SU-DHL-6 (cell line): ENCODE measurements at regions not wholly inside any gene's neighbourhood (a gene's known extent, or its start where the extent isn't known, plus 50 kb on each side); places are given as distances from the start of the nearest gene placed in this dataset.

Source experiments
- H2AFZ ChIP-seq: fragments of 200-600 bp; sonication (generic); 2 replicates; pipeline ENCODE4 v1.6.1; 2014; ENCODE audit warnings: low read depth, mild to moderate bottlenecking, moderate library complexity, mixed read lengths, antibody characterized with exemption, low read length; ENCODE audit not compliant: severe bottlenecking
- H3F3A ChIP-seq: fragments of 200-600 bp; shearing (Covaris generic); 2 replicates; pipeline ENCODE4 v1.6.0; 2016; ENCODE audit warnings: antibody characterized with exemption, mild to moderate bottlenecking; ENCODE audit not compliant: insufficient read depth
- H3K27ac ChIP-seq: fragments of 200-600 bp; sonication (generic); 2 replicates; pipeline ENCODE4 v1.5.1; 2016; ENCODE audit warnings: low read depth, mild to moderate bottlenecking, low read length, moderate library complexity, mixed read lengths
- H3K27me3 ChIP-seq: fragments of 200-600 bp; sonication (generic), shearing (Covaris generic); 2 replicates; pipeline ENCODE4 v1.6.0; 2014; ENCODE audit warnings: mild to moderate bottlenecking, low read length
- H3K36me3 ChIP-seq: fragments of 200-600 bp; sonication (generic); 2 replicates; pipeline ENCODE4 v1.6.1; 2014; ENCODE audit warnings: mild to moderate bottlenecking, low read length, mixed read lengths
- H3K4me2 ChIP-seq: fragments of 300-600, 200-600 bp; shearing (Covaris generic), sonication (generic); 2 replicates; pipeline ENCODE4 v1.6.0; 2014; ENCODE audit warnings: low read length, low read depth, mild to moderate bottlenecking; ENCODE audit not compliant: poor library complexity, severe bottlenecking
- H3K4me3 ChIP-seq: fragments of 200-600 bp; sonication (generic); 2 replicates; pipeline ENCODE4 v1.5.1; 2014; ENCODE audit warnings: antibody characterized with exemption, low read length, mild to moderate bottlenecking, mixed read lengths; ENCODE audit not compliant: insufficient read depth, poor library complexity, severe bottlenecking
- H3K79me2 ChIP-seq: fragments of 200-600 bp; sonication (generic); 2 replicates; pipeline ENCODE4 v1.6.1; 2014; ENCODE audit warnings: mild to moderate bottlenecking, low read length, moderate library complexity; ENCODE audit not compliant: insufficient read depth
- H3K9ac ChIP-seq: fragments of 200-600 bp; sonication (generic); 2 replicates; pipeline ENCODE4 v1.7.0; 2014; ENCODE audit warnings: mild to moderate bottlenecking, low read length
- H3K9me2 ChIP-seq: fragments of 200-600 bp; sonication (generic); replicated peaks from 2 replicates; pipeline ENCODE4 v1.6.1; 2014; ENCODE audit warnings: low read length; ENCODE audit not compliant: insufficient read depth
- H3K9me3 ChIP-seq: fragments of 200-600 bp; sonication (generic); 2 replicates; pipeline ENCODE4 v1.6.1; 2014; ENCODE audit warnings: low read length, mixed read lengths; ENCODE audit not compliant: insufficient read depth
- H4K20me1 ChIP-seq: fragments of 200-600 bp; sonication (generic); 2 replicates; pipeline ENCODE4 v1.6.1; 2014; ENCODE audit warnings: low read depth, mild to moderate bottlenecking, antibody characterized with exemption, low read length, moderate library complexity, mixed read lengths
- EZH2phosphoT487 ChIP-seq: fragments of 200-600 bp; sonication (generic), shearing (Covaris generic); conservative IDR thresholded peaks from 2 replicates; pipeline ENCODE4 v1.6.1; 2018; ENCODE audit warnings: mild to moderate bottlenecking, antibody characterized with exemption, low read length, moderate library complexity, mixed read lengths
- TF ChIP-seq, protein P1 (sequence below): fragments of 200-600 bp; sonication (generic); IDR thresholded peaks from one replicate; pipeline ENCODE4 v1.5.1; 2017; ENCODE audit warnings: antibody characterized with exemption, mild to moderate bottlenecking, low read length, moderate library complexity; ENCODE audit not compliant: insufficient read depth, poor library complexity, severe bottlenecking

DNA sequence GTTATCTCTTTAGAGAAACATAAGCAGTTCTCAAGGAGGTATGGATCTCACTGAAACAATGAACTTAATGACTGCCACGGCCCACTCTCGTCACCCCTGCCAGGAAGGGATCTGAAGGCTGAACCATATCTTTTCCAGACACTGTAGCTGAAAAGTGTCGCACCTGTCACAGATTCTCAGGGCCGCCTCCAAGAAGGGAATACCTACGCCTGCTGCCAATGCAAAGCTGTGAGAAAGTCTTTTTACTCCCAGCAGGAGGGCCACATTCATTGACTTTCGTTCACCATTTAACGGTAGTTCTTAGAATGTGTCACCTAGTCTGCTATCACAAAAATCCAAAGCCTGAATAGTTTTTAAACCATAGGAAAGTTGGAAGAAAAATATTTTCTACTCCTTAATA is 66.7 kb upstream of the SH3BP4 start:
- no peak overlapping the region for H2AFZ ChIP-seq
- H3K4me3 ChIP-seq = no peak overlapping the region
- no peaks in the 10 kb centered on the region for H3K9me3 ChIP-seq
- H3K79me2 ChIP-seq = no peaks in the 10 kb centered on the region
- no peaks in the 10 kb centered on the region for H3K27me3 ChIP-seq
- H3K27ac ChIP-seq = no peak overlapping the region
- no peak overlapping the region for H3K4me2 ChIP-seq
- no peaks in the 10 kb centered on the region for H4K20me1 ChIP-seq
- no peak overlapping the region for H3K9ac ChIP-seq
- no peaks in the 10 kb centered on the region for H3K9me2 ChIP-seq
- no peaks in the 10 kb centered on the region for H3K36me3 ChIP-seq
- TF ChIP-seq, protein P1, sequence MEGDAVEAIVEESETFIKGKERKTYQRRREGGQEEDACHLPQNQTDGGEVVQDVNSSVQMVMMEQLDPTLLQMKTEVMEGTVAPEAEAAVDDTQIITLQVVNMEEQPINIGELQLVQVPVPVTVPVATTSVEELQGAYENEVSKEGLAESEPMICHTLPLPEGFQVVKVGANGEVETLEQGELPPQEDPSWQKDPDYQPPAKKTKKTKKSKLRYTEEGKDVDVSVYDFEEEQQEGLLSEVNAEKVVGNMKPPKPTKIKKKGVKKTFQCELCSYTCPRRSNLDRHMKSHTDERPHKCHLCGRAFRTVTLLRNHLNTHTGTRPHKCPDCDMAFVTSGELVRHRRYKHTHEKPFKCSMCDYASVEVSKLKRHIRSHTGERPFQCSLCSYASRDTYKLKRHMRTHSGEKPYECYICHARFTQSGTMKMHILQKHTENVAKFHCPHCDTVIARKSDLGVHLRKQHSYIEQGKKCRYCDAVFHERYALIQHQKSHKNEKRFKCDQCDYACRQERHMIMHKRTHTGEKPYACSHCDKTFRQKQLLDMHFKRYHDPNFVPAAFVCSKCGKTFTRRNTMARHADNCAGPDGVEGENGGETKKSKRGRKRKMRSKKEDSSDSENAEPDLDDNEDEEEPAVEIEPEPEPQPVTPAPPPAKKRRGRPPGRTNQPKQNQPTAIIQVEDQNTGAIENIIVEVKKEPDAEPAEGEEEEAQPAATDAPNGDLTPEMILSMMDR = no peak
- no peak for TF ChIP-seq EZH2phosphoT487
- no peaks in the 10 kb centered on the region for H3F3A ChIP-seq

DNA sequence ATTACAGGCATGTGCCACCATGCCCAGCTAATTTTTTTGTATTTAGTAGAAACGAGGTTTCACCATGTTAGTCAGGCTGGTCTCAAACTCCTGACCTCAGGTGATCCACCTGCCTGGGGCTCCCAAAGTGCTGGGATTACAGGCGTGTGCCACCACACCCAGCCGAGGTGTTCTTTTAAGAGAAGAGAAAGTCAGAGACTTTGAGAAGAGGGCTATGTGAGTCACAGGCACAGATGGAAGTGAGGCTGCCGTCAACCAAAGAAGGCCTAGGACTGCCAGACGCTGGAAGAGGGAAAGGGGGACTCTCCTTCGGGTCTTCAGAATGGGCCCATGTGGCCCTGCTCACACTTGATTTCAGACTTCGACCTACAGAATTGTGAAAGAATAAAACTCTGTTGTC is 67.2 kb upstream of the SH3BP4 start:
- Histone ChIP-seq H3K4me3 (no peak overlapping the region), H3K9me2 (no peaks in the 10 kb centered on the region), H3K79me2 (no peaks in the 10 kb centered on the region), H3K27ac (no peak overlapping the region), H3K9ac (no peak overlapping the region), H3K9me3 (no peaks in the 10 kb centered on the region), H3K27me3 (no peaks in the 10 kb centered on the region), H3K36me3 (no peaks in the 10 kb centered on the region), H3K4me2 (no peak overlapping the region), H4K20me1 (no peaks in the 10 kb centered on the region), H2AFZ (no peak overlapping the region), H3F3A (no peaks in the 10 kb centered on the region)
- TF ChIP-seq, protein P1 = no peak
- no peak for TF ChIP-seq EZH2phosphoT487

DNA sequence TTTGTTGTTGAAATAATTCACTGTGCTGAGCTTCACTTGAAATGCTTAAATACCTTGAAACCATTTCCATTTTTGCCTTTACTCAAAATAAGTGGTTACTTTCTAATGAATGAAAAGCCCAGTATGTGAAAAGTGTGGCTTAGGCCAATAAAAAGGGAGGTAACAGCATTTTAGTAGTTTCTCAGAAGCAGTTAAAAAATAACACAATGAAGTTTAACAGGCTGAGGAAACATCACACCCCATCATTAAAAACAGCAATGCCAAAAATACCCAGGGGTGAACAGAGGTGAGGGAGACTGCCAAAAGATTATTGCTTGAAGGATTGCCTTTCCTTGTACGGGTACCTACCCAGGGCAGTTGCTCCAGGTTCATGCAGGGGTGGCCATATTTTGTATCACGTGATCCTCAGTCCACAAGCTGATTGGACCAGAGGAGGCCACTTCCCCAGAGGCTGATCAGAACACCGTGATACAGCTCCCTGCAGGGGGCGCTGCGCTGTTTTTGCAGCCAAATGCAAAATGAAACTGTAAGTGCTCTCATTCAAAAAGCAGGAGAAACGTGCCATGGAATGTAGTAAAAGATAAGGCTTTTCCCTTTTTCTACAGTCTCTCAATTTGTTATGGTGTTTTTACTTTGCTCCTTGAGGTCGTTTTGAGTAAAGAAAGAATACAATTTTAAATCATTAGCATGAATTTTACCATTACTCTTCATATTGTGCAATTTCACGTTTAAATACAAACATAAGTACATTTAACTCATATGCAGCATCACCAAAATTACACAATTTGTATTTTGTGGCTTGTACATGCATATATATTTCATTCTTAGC is 70.2 kb upstream of the SH3BP4 start:
- H4K20me1 ChIP-seq = no peaks in the 10 kb centered on the region
- H3K9me3 ChIP-seq = no peaks in the 10 kb centered on the region
- H3K4me2 ChIP-seq = no peak overlapping the region
- H3K27me3 ChIP-seq = no peaks in the 10 kb centered on the region
- H3K79me2 ChIP-seq = no peaks in the 10 kb centered on the region
- no peak overlapping the region for H3K27ac ChIP-seq
- no peaks in the 10 kb centered on the region for H3K9me2 ChIP-seq
- no peaks in the 10 kb centered on the region for H3F3A ChIP-seq
- no peak overlapping the region for H2AFZ ChIP-seq
- TF ChIP-seq, protein P1 = peak; percentile 31
- TF ChIP-seq EZH2phosphoT487 = no peak
- no peak overlapping the region for H3K4me3 ChIP-seq
- H3K36me3 ChIP-seq = no peaks in the 10 kb centered on the region
- no peak overlapping the region for H3K9ac ChIP-seq
